Small intestine (tissue), 7 donors: ENCODE measurements at regions not wholly inside any gene's neighbourhood (a gene's known extent, or its start where the extent isn't known, plus 50 kb on each side); places are given as distances from the start of the nearest gene placed in this dataset.
"Not testable (repeated sequence)": the region's sequence is repeated elsewhere in the genome, so short reads cannot be mapped to it uniquely, and the experiment has no call there.

Experiments
- DNase-seq, 2 donors: peaks; one replicate each; pipeline versions ENCODE4 v3.0.0 to v3.0.0-alpha.2; 2013
- FAIRE-seq: peaks from 2 replicates; lab custom pipeline; 2012; peaks lifted over from hg19 to GRCh38; lab: Jason Lieb, UNC
- H3K27ac ChIP-seq, 3 donors: one replicate each; pipeline ENCODE4 v1.5.1; 2013; ENCODE audit warnings: low read length in 2 of 3, mild to moderate bottlenecking in 2 of 3, control low read depth in 1 of 3, inconsistent platforms in 1 of 3, low read depth in 1 of 3, moderate library complexity in 1 of 3
- H3K27me3 ChIP-seq, 3 donors: one replicate each; pipeline ENCODE4 v1.6.1; 2013; ENCODE audit warnings: low read length in 3 of 3, inconsistent platforms in 1 of 3; ENCODE audit not compliant: control insufficient read depth in 3 of 3, insufficient read depth in 3 of 3
- H3K36me3 ChIP-seq, 3 donors: one replicate each; pipeline ENCODE4 v1.6.1; 2013; ENCODE audit warnings: low read length in 3 of 3, inconsistent platforms in 1 of 3, low read depth in 1 of 3, mild to moderate bottlenecking in 1 of 3, moderate library complexity in 1 of 3; ENCODE audit not compliant: control insufficient read depth in 3 of 3, insufficient read depth in 2 of 3
- H3K4me1 ChIP-seq, 3 donors: one replicate each; pipeline ENCODE4 v1.6.1; 2013; ENCODE audit warnings: low read length in 2 of 3, inconsistent platforms in 1 of 3, low read depth in 1 of 3, mild to moderate bottlenecking in 1 of 3, moderate library complexity in 1 of 3; ENCODE audit not compliant: control insufficient read depth in 3 of 3, insufficient read depth in 2 of 3
- H3K4me3 ChIP-seq, 3 donors: one replicate each; pipeline ENCODE4 v1.5.1; 2013; ENCODE audit warnings: low read length in 3 of 3, control low read depth in 1 of 3, inconsistent platforms in 1 of 3, low read depth in 1 of 3, mild to moderate bottlenecking in 1 of 3, moderate library complexity in 1 of 3
- H3K9me3 ChIP-seq, 2 donors: one replicate each; pipeline ENCODE4 v1.6.1; 2013; ENCODE audit warnings: low read depth in 1 of 2, low read length in 1 of 2; ENCODE audit not compliant: control insufficient read depth in 2 of 2, insufficient read depth in 1 of 2
- WGBS, 3 donors: extraction: QIAGEN DNeasy Blood & Tissue Kit; methylation state at CpG; one replicate each; pipeline ENCODE4 v1.1.7; 2013; 5-methylcytosine and 5-hydroxymethylcytosine counted together
- donor health status: healthy with polysubstance abuse.
- donor health status: control.
- donor health status: control.
- donor health status: Bipolar disorder and iron deficiency.
- donor health status: healthy.

- H3K27me3 ChIP-seq, result no peaks in the 10 kb centered on the region
- H3K36me3 ChIP-seq, result no peaks in the 10 kb centered on the region
- DNase-seq (no peak), FAIRE-seq (no peak)
- WGBS, 3 donors, result 53 to 63% (median 55%) methylated on average over 3 of the region's 3 CpGs
- H3K4me1 ChIP-seq, result no peaks in the 10 kb centered on the region
- no peak overlapping the region for H3K27ac ChIP-seq
- H3K4me3 ChIP-seq, result no peak overlapping the region
- H3K9me3 ChIP-seq, result no peaks in the 10 kb centered on the region
These were observed 230.8 kb downstream of the CGGBP1 start for GRCh38 chr3:87828046-87828445.

- Histone ChIP-seq H3K4me3 (no peak overlapping the region), H3K27ac (no peak overlapping the region), H3K9me3 (no peaks in the 10 kb centered on the region), H3K36me3 (no peaks in the 10 kb centered on the region), H3K27me3 (no peaks in the 10 kb centered on the region), H3K4me1 (no peaks in the 10 kb centered on the region)
- 34 to 61% (median 58%) methylated on average over 2 of the region's 2 CpGs for WGBS, 3 donors
- DNase-seq (no peak), FAIRE-seq (no peak)
These were observed 236.2 kb downstream of the CGGBP1 start for GRCh38 chr3:87822563-87822962.

- H3K27ac ChIP-seq, FAIRE-seq, H3K36me3 ChIP-seq: not testable (repeated sequence)
These were observed 245.3 kb downstream of the CGGBP1 start for GRCh38 chr3:87813503-87813902.

DNA sequence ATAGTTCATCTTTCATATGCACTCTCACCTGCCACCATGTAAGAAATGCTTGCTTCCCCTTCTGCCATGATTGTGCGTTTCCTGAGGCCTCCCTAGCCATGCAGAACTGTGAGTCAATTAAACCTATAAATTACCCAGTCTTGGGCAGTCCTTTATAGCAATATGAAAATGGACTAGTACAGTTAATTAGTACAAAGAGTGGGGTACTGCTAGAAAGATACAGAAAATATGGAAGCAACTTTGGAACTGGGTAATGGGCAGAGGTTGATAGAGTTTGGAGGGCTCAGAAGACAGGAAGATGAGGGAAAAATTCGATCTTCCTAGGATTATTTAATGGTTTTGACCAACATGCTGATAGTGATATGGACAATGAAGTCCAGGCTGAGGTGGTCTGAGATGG lies 246.9 kb downstream of the CGGBP1 start:
- Histone ChIP-seq H3K27me3 (no peaks in the 10 kb centered on the region), H3K4me1 (no peaks in the 10 kb centered on the region), H3K4me3 (no peak overlapping the region), H3K27ac (no peak overlapping the region), H3K36me3 (no peaks in the 10 kb centered on the region), H3K9me3 (peaks cover 0 to 5% of the 10 kb centered on the region in 2 donors)
- DNase-seq (no peak), FAIRE-seq (no peak)
- WGBS, 3 donors, result 35 to 47% (median 43%) methylated on average over 2 of the region's 2 CpGs

More at GRCh38 chr3:87813503-87813902, 245.3 kb downstream of the CGGBP1 start:
- not testable (repeated sequence) for DNase-seq, H3K9me3 ChIP-seq, H3K4me1 ChIP-seq, H3K27me3 ChIP-seq, H3K4me3 ChIP-seq
- WGBS, 3 donors, result 67 to 78% (median 75%) methylated on average over 6 of the region's 6 CpGs

GRCh38 chr3:87810452-87811016 lies 248.3 kb downstream of the CGGBP1 start:
- Histone ChIP-seq H3K27ac (no peak overlapping the region), H3K27me3 (no peaks in the 10 kb centered on the region), H3K4me3 (no peak overlapping the region), H3K9me3 (peaks cover 0 to 5% of the 10 kb centered on the region in 2 donors), H3K36me3 (no peaks in the 10 kb centered on the region), H3K4me1 (no peaks in the 10 kb centered on the region)
- DNase-seq, result no peak
- FAIRE-seq, result no peak

GRCh38 chr3:87805670-87806069 lies 253.1 kb downstream of the CGGBP1 start:
- Histone ChIP-seq H3K36me3 (no peaks in the 10 kb centered on the region), H3K4me1 (no peaks in the 10 kb centered on the region), H3K27me3 (no peaks in the 10 kb centered on the region), H3K27ac (no peak overlapping the region), H3K4me3 (no peak overlapping the region), H3K9me3 (no peaks in the 10 kb centered on the region)
- DNase-seq, result no peak
- no peak for FAIRE-seq
- 62 to 88% (median 83%) methylated on average over 5 of the region's 5 CpGs for WGBS, 3 donors

GRCh38 chr3:87801409-87801808 lies 257.4 kb downstream of the CGGBP1 start:
- FAIRE-seq (no peak), DNase-seq (no peak)
- no peak overlapping the region for H3K27ac ChIP-seq
- H3K27me3 ChIP-seq, result no peaks in the 10 kb centered on the region
- no peaks in the 10 kb centered on the region for H3K36me3 ChIP-seq
- WGBS, 3 donors, result 40 to 48% (median 43%) methylated on average over 5 of the region's 5 CpGs
- no peaks in the 10 kb centered on the region for H3K4me1 ChIP-seq
- H3K9me3 ChIP-seq, result no peaks in the 10 kb centered on the region
- no peak overlapping the region for H3K4me3 ChIP-seq

- DNase-seq (no peak), FAIRE-seq (no peak)
- Histone ChIP-seq H3K27ac (no peak overlapping the region), H3K9me3 (no peaks in the 10 kb centered on the region), H3K36me3 (no peaks in the 10 kb centered on the region), H3K27me3 (no peaks in the 10 kb centered on the region), H3K4me3 (no peak overlapping the region), H3K4me1 (no peaks in the 10 kb centered on the region)
These were observed 258.3 kb downstream of the CGGBP1 start for GRCh38 chr3:87800516-87800915.

DNA sequence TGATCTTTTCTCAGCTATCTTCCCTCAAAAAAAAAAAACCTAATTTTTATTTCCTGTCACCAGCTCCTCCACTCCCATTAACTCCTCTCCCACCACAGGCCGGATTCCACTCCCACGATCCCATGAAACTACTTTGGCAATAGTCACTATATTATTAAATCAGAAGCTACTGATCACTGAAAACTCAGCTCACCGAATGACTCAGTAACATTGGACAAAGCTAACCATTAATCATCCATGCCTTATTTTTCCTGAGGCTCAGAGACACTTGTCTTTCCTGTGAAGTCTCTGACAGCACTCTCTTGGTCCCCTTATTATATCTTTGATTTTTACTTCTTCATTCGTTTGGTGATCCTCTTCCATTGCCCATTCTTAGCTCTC lies 260.2 kb downstream of the CGGBP1 start:
- DNase-seq, result no peak
- H3K4me3 ChIP-seq, result no peak overlapping the region
- H3K27ac ChIP-seq, result no peak overlapping the region
- peaks cover 0 to 5% (median 2%) of the 10 kb centered on the region in 3 donors for H3K27me3 ChIP-seq
- H3K9me3 ChIP-seq, result no peaks in the 10 kb centered on the region
- FAIRE-seq, result no peak
- no peaks in the 10 kb centered on the region for H3K36me3 ChIP-seq
- 70 to 82% (median 81%) methylated on average over 4 of the region's 4 CpGs for WGBS, 3 donors
- H3K4me1 ChIP-seq, result no peaks in the 10 kb centered on the region
